ENCODE measurements at regions not wholly inside any gene's neighbourhood (a gene's known extent, or its start where the extent isn't known, plus 50 kb on each side); places are given as distances from the start of the nearest gene placed in this dataset.

- FAIRE-seq, result no peak
- TF ChIP-seq TAF1 (IDR thresholded peaks at IDR 0.05; ENCODE audit: borderline replicate concordance, low read depth, low read length) (no peak), POLR2AphosphoS5 (IDR thresholded peaks at IDR 0.05; ENCODE audit: low read depth, low read length) (no peak), POLR2A (IDR thresholded peaks at IDR 0.05; ENCODE audit: low read depth, low read length) (no peak)
Measured at GRCh38 chr3:168736202-168736601, 640.5 kb upstream of the GOLIM4 start.

GRCh38 chr3:168730073-168730472, 634.3 kb upstream of the GOLIM4 start:
- FAIRE-seq (no peak), DNase-seq (ENCODE audit: insufficient read length) (no peak)
- TF ChIP-seq POLR2A (IDR thresholded peaks at IDR 0.05; ENCODE audit: low read depth, low read length), result no peak
- no peak for TF ChIP-seq POLR2AphosphoS5 (IDR thresholded peaks at IDR 0.05; ENCODE audit: low read depth, low read length)
- TF ChIP-seq TAF1 (IDR thresholded peaks at IDR 0.05; ENCODE audit: borderline replicate concordance, low read depth, low read length), result no peak

More at GRCh38 chr3:168736202-168736601, 640.5 kb upstream of the GOLIM4 start:
- DNase-seq (ENCODE audit: insufficient read length), result no peak

GRCh38 chr3:168722091-168722490, 626.4 kb upstream of the GOLIM4 start:
- no peak for TF ChIP-seq POLR2AphosphoS5 (IDR thresholded peaks at IDR 0.05; ENCODE audit: low read depth, low read length)
- no peak for TF ChIP-seq POLR2A (IDR thresholded peaks at IDR 0.05; ENCODE audit: low read depth, low read length)
- no peak for TF ChIP-seq TAF1 (IDR thresholded peaks at IDR 0.05; ENCODE audit: borderline replicate concordance, low read depth, low read length)
- DNase-seq (ENCODE audit: insufficient read length) (no peak), FAIRE-seq (no peak)

DNA sequence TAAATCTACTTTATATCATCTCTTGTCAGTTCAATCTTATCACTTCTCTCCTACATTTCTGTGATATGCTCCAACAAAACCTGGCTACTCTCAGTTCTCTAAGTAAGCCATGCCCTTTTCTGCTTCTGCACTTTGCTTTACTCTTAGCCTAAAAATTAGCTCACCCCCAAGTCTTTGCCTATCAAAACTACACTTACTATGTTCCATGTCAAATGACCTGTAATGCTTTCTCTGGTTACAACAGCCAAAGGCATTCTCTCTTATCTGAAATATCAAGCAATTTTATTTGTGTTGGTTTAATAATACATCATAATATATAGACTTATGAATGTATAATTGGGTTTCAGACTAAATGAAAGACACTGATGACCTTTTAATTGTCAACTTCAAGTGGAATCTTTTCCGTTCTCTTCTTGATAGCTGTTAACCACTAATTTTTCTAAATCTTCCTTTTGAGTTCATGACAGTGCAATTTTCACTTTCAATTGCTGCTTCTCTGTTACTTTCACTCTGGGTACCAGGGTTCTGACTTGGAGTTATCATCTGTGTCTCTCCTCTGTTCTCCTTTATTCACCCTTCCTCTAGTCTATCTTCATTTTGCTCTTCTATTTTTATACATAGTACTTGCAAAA, 619.0 kb upstream of the GOLIM4 start:
- no peak for TF ChIP-seq POLR2A (IDR thresholded peaks at IDR 0.05; ENCODE audit: low read depth, low read length)
- TF ChIP-seq POLR2AphosphoS5 (IDR thresholded peaks at IDR 0.05; ENCODE audit: low read depth, low read length), result no peak
- no peak for TF ChIP-seq TAF1 (IDR thresholded peaks at IDR 0.05; ENCODE audit: borderline replicate concordance, low read depth, low read length)
- DNase-seq (ENCODE audit: insufficient read length), result no peak
- FAIRE-seq, result peak; percentile 17

DNA sequence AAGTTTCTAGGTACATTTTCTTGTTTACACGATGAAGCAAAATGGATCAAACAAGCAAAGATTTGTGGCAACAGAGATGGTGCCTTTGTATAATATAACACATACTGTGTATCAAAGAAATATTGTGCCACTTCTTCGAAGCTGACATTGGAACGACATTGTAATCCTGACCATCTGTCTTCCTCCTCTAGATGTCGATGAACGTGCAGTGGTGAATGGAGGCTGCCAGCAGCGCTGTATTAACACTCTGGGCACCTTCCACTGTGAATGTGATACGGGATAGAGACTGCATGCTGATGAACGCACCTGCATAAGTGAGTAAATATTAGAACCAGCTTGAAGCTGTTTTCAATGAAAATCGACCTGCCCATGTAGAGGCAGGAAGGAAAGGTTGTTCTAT, 613.3 kb upstream of the GOLIM4 start:
- DNase-seq (ENCODE audit: insufficient read length) (no peak), FAIRE-seq (no peak)
- no peak for TF ChIP-seq POLR2AphosphoS5 (IDR thresholded peaks at IDR 0.05; ENCODE audit: low read depth, low read length)
- no peak for TF ChIP-seq POLR2A (IDR thresholded peaks at IDR 0.05; ENCODE audit: low read depth, low read length)

GRCh38 chr3:168707900-168708299, 612.2 kb upstream of the GOLIM4 start:
- TF ChIP-seq POLR2A (IDR thresholded peaks at IDR 0.05; ENCODE audit: low read depth, low read length), result no peak
- no peak for TF ChIP-seq TAF1 (IDR thresholded peaks at IDR 0.05; ENCODE audit: borderline replicate concordance, low read depth, low read length)
- TF ChIP-seq POLR2AphosphoS5 (IDR thresholded peaks at IDR 0.05; ENCODE audit: low read depth, low read length), result no peak
- no peak for FAIRE-seq

GRCh38 chr3:168705412-168705811, 609.7 kb upstream of the GOLIM4 start:
- no peak for DNase-seq (ENCODE audit: insufficient read length)
- FAIRE-seq, result no peak
- no peak for TF ChIP-seq POLR2AphosphoS5 (IDR thresholded peaks at IDR 0.05; ENCODE audit: low read depth, low read length)
- TF ChIP-seq POLR2A (IDR thresholded peaks at IDR 0.05; ENCODE audit: low read depth, low read length), result no peak
- no peak for TF ChIP-seq TAF1 (IDR thresholded peaks at IDR 0.05; ENCODE audit: borderline replicate concordance, low read depth, low read length)

More at GRCh38 chr3:168707900-168708299, 612.2 kb upstream of the GOLIM4 start:
- no peak for DNase-seq (ENCODE audit: insufficient read length)

DNA sequence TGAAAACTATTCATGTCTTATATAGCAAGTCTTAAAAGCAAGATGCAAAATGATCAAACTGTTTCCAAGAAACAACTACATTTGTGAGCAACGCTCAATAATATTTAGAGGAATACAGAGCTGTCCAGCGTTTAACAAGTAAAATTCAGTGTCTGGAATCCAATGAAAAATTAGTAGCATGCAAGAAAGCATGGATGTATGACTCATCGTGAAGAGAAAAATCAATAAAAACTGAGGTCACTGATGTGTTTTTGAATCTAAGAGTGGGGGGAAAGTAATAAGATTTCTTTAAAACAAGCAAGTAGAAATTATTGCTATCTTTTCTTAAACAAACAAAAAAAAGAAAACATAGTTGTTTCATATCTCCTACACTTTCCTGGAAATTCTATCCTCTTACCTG, 600.3 kb upstream of the GOLIM4 start:
- no peak for TF ChIP-seq POLR2A (IDR thresholded peaks at IDR 0.05; ENCODE audit: low read depth, low read length)
- TF ChIP-seq POLR2AphosphoS5 (IDR thresholded peaks at IDR 0.05; ENCODE audit: low read depth, low read length), result no peak
- TF ChIP-seq TAF1 (IDR thresholded peaks at IDR 0.05; ENCODE audit: borderline replicate concordance, low read depth, low read length), result no peak
- no peak for DNase-seq (ENCODE audit: insufficient read length)

DNA sequence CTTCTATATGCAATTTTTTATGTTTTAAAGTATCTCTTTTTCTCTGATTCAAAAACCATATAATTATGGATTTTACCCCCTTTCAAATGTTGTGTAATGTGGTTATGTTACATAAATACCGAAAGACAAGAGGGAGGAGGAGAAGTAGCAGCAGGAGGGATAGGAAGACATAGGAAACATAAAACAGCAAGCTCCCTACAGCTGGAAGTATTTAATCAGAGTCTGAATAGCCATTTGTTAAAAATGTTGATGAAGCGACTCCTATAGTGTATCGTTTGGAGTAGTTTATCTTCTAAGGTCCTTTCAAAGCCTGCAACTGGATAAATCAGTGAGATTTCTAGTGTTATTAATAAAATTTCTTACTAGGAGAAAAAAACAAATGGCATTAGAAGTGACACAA, 598.1 kb upstream of the GOLIM4 start:
- FAIRE-seq, result no peak
- TF ChIP-seq TAF1 (IDR thresholded peaks at IDR 0.05; ENCODE audit: borderline replicate concordance, low read depth, low read length), result no peak
- TF ChIP-seq POLR2A (IDR thresholded peaks at IDR 0.05; ENCODE audit: low read depth, low read length), result no peak
- TF ChIP-seq POLR2AphosphoS5 (IDR thresholded peaks at IDR 0.05; ENCODE audit: low read depth, low read length), result no peak
- DNase-seq (ENCODE audit: insufficient read length), result no peak

More for the DNA sequence above, 600.3 kb upstream of the GOLIM4 start:
- no peak for FAIRE-seq

GRCh38 chr3:168688267-168688666, 592.5 kb upstream of the GOLIM4 start:
- TF ChIP-seq POLR2A (IDR thresholded peaks at IDR 0.05; ENCODE audit: low read depth, low read length) (no peak), POLR2AphosphoS5 (IDR thresholded peaks at IDR 0.05; ENCODE audit: low read depth, low read length) (no peak), TAF1 (IDR thresholded peaks at IDR 0.05; ENCODE audit: borderline replicate concordance, low read depth, low read length) (no peak)
- FAIRE-seq, result no peak
- no peak for DNase-seq (ENCODE audit: insufficient read length)

- TF ChIP-seq POLR2A (IDR thresholded peaks at IDR 0.05; ENCODE audit: low read depth, low read length) (no peak), POLR2AphosphoS5 (IDR thresholded peaks at IDR 0.05; ENCODE audit: low read depth, low read length) (no peak), TAF1 (IDR thresholded peaks at IDR 0.05; ENCODE audit: borderline replicate concordance, low read depth, low read length) (no peak)
- FAIRE-seq, result no peak
- DNase-seq (ENCODE audit: insufficient read length), result no peak
Measured at GRCh38 chr3:168684519-168684918, 588.8 kb upstream of the GOLIM4 start.

GRCh38 chr3:168678730-168679129, 583.0 kb upstream of the GOLIM4 start:
- TF ChIP-seq TAF1 (IDR thresholded peaks at IDR 0.05; ENCODE audit: borderline replicate concordance, low read depth, low read length) (no peak), POLR2AphosphoS5 (IDR thresholded peaks at IDR 0.05; ENCODE audit: low read depth, low read length) (no peak), POLR2A (IDR thresholded peaks at IDR 0.05; ENCODE audit: low read depth, low read length) (no peak)
- FAIRE-seq (no peak), DNase-seq (ENCODE audit: insufficient read length) (no peak)
